Naive thymus-derived CD4-positive, alpha-beta T cell (primary cell): ENCODE measurements at regions not wholly inside any gene's neighbourhood (a gene's known extent, or its start where the extent isn't known, plus 50 kb on each side); places are given as distances from the start of the nearest gene placed in this dataset.

Source experiments
- ATAC-seq: fragments of 150-1000 bp; cut with Tn5 transposase; 2 replicates; pipeline ENCODE4 v1.10.0; 2021; ENCODE audit warnings: mild to moderate bottlenecking, moderate library complexity
- CTCF ChIA-PET: fragments of 350-600 bp; sonication (Branson Sonifier 250); formaldehyde crosslinking; loops from one replicate; lab custom pipeline; 2021; ENCODE audit warnings: antibody characterized with exemption; lab: Charles Lee
- POLR2A ChIA-PET: fragments of 350-600 bp; sonication (Branson Sonifier 250); formaldehyde crosslinking; loops from one replicate; lab custom pipeline; 2021; ENCODE audit warnings: antibody characterized with exemption, inconsistent platforms; lab: Charles Lee
- DNase-seq, 9 donors: peaks; one replicate each; pipeline versions ENCODE4 v3.0.0 to v3.0.0-alpha.2; 2020 to 2022; ENCODE audit warnings: mixed read lengths in 1 of 9
- H3K27ac ChIP-seq: one replicate; pipeline ENCODE4 v1.7.0; 2013; ENCODE audit warnings: mild to moderate bottlenecking, low read depth, low read length, moderate library complexity
- H3K27me3 ChIP-seq, 2 donors: one replicate each; pipeline ENCODE4 v1.7.0; 2013; ENCODE audit warnings: low read length in 2 of 2, mild to moderate bottlenecking in 2 of 2, moderate library complexity in 2 of 2; ENCODE audit not compliant: control insufficient read depth in 2 of 2, insufficient read depth in 2 of 2
- H3K36me3 ChIP-seq, 3 experiments: 1 replicate in 2 of 3; 2 replicates in 1 of 3; pipeline ENCODE4 v1.7.0; 2013; ENCODE audit warnings: low read length in 3 of 3, mild to moderate bottlenecking in 3 of 3, moderate library complexity in 1 of 3; ENCODE audit not compliant: insufficient read depth in 3 of 3, control insufficient read depth in 2 of 3
- H3K4me1 ChIP-seq, 2 donors: one replicate each; pipeline ENCODE4 v1.7.0; 2013; ENCODE audit warnings: low read length in 2 of 2, mild to moderate bottlenecking in 2 of 2, moderate library complexity in 1 of 2; ENCODE audit not compliant: control insufficient read depth in 2 of 2, insufficient read depth in 2 of 2
- H3K4me3 ChIP-seq: 2 replicates; pipeline ENCODE4 v1.7.0; 2013; ENCODE audit warnings: mild to moderate bottlenecking, low read length
- H3K9me3 ChIP-seq, 3 experiments: 1 replicate in 2 of 3; 2 replicates in 1 of 3; pipeline ENCODE4 v1.7.0; 2013; ENCODE audit warnings: low read length in 3 of 3; ENCODE audit not compliant: control insufficient read depth in 2 of 3
- H3K27ac Mint-ChIP-seq, 9 donors: one replicate each; pipeline ENCODE4 v1.8.0; 2020 to 2022; ENCODE audit warnings: mixed read lengths in 9 of 9, mild to moderate bottlenecking in 8 of 9, moderate library complexity in 5 of 9, inconsistent platforms in 2 of 9
- H3K27me3 Mint-ChIP-seq, 5 donors: one replicate each; pipeline ENCODE4 v1.8.0; 2021 to 2022; ENCODE audit warnings: mixed read lengths in 5 of 5, mild to moderate bottlenecking in 1 of 5
- H3K36me3 Mint-ChIP-seq, 5 donors: one replicate each; pipeline ENCODE4 v1.8.0; 2020 to 2022; ENCODE audit warnings: mixed read lengths in 5 of 5, mild to moderate bottlenecking in 3 of 5, inconsistent platforms in 1 of 5
- H3K4me1 Mint-ChIP-seq, 7 donors: one replicate each; pipeline ENCODE4 v1.8.0; 2020 to 2022; ENCODE audit warnings: mixed read lengths in 7 of 7, mild to moderate bottlenecking in 3 of 7, inconsistent platforms in 1 of 7
- H3K4me3 Mint-ChIP-seq, 10 donors: one replicate each; pipeline ENCODE4 v1.8.0; 2020 to 2022; ENCODE audit warnings: mild to moderate bottlenecking in 10 of 10, mixed read lengths in 10 of 10, moderate library complexity in 6 of 10, inconsistent platforms in 2 of 10
- H3K9me3 Mint-ChIP-seq, 11 donors: one replicate each; pipeline ENCODE4 v1.8.0; 2020 to 2022; ENCODE audit warnings: mixed read lengths in 11 of 11, mild to moderate bottlenecking in 4 of 11, inconsistent platforms in 1 of 11, moderate library complexity in 1 of 11
- intact Hi-C, 2 donors: fragments of 100-400 bp; cut with micrococcal nuclease; formaldehyde crosslinking; loops; one replicate each; pipeline ENCODE4 v1.15.1; 2023

DNA sequence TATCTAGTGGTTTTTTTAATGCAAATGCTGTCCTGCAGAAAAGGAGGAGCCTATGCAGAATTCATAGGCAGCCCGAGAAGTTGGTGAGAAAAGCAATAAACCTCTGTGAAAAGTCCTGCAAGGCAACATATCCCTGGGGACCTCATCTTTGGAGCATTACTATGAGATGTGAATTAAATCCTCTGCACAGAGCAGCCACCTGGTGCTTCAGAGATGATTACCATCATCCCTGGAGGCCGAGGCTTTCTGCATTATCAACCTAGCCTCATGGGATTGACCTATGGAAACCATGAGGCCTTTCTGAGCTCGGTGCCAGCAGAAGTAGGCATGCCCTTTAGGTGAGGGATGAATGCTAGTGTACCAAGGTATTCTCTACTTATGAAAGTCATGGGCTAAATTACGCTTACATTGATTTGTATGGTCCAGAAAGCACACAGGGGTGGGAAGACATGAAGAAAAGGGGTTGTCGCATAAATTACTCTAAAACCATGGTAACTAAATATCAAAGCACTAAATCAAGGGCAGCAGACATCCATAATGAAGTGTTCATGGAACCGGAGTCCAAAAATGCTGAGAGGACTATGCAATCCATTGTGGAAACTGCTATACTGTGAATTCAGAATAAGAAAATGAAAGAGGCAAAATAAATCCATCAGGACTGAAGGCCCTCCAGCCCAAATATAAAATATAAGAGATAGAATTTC lies 623.5 kb upstream of the DDX18 start:
- Mint-ChIP-seq H3K4me1 (no peaks in the 10 kb centered on the region), H3K27me3 (no peaks in the 10 kb centered on the region), H3K4me3 (no peak overlapping the region), H3K36me3 (no peaks in the 10 kb centered on the region), H3K9me3 (peaks cover 0 to 10% (median 4%) of the 10 kb centered on the region in 11 donors), H3K27ac (no peak overlapping the region)
- no peak for ATAC-seq
- ChIA-PET POLR2A (no interaction called here), CTCF (no interaction called here)
- Histone ChIP-seq H3K9me3 (no peaks in the 10 kb centered on the region), H3K4me3 (no peak overlapping the region), H3K27ac (no peak overlapping the region), H3K27me3 (no peaks in the 10 kb centered on the region), H3K4me1 (no peaks in the 10 kb centered on the region), H3K36me3 (no peaks in the 10 kb centered on the region)
- no peak for DNase-seq
- intact Hi-C loops: no loop called here

DNA sequence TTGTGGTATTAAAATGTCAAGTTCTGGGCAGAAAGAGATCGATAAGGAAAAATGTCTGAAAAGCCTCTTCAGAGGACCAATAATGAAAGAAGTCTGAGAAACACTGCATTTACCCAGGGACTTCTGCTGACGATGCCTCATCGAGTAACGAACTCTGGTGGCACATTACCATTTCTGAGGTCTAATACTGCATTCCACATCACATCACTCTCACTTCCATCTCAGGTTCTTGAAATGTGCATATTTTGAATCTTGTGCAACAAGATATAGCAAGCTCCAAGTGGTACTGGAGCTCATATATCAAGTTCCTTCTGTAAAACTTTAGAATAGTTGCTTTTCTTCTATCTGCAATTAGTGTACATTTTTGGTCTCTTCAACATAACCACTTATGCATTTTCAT lies 619.1 kb upstream of the DDX18 start:
- H3K4me3 Mint-ChIP-seq: no peak overlapping the region

DNA sequence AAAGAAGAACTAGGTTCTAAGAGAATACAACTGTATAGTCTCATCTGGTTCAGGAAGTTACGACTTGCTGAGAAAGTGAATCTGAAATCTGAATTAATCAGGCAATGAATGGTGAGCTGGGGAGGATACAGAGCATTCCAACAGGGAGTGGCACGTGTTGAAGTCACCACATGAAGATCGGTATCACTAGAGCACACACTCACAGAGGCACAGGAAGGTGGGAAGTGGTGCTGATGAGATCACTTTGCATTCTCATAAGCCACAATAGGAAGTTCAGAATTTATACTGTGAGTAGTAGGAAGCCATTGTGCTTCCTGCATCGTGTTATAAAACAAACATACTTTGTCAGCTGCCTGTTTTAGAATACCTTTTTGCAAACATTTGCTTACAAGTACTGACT lies 615.0 kb upstream of the DDX18 start:
- no peak for ATAC-seq
- H3K27ac Mint-ChIP-seq: no peak overlapping the region
- intact Hi-C loops: no loop called here
- H3K9me3 Mint-ChIP-seq: peaks cover 0 to 29% (median 14%) of the 10 kb centered on the region in 11 donors
- H3K27me3 Mint-ChIP-seq: no peaks in the 10 kb centered on the region
- Histone ChIP-seq H3K4me1 (no peaks in the 10 kb centered on the region), H3K4me3 (no peak overlapping the region), H3K27ac (no peak overlapping the region), H3K36me3 (no peaks in the 10 kb centered on the region), H3K27me3 (no peaks in the 10 kb centered on the region), H3K9me3 (no peaks in the 10 kb centered on the region)
- no peaks in the 10 kb centered on the region for H3K36me3 Mint-ChIP-seq
- no peak for DNase-seq
- POLR2A ChIA-PET: no interaction called here
- no peaks in the 10 kb centered on the region for H3K4me1 Mint-ChIP-seq
- CTCF ChIA-PET: no interaction called here
- H3K4me3 Mint-ChIP-seq: no peak overlapping the region

More for the DNA sequence above, 619.1 kb upstream of the DDX18 start:
- ATAC-seq (no peak), DNase-seq (no peak)
- H3K27me3 ChIP-seq: no peaks in the 10 kb centered on the region
- no peaks in the 10 kb centered on the region for H3K4me1 ChIP-seq
- H3K36me3 ChIP-seq: no peaks in the 10 kb centered on the region
- no peak overlapping the region for H3K27ac Mint-ChIP-seq
- H3K9me3 ChIP-seq: no peaks in the 10 kb centered on the region
- POLR2A ChIA-PET: no interaction called here
- CTCF ChIA-PET: no interaction called here
- H3K4me1 Mint-ChIP-seq: no peaks in the 10 kb centered on the region
- intact Hi-C loops: no loop called here
- peaks cover 0 to 16% (median 4%) of the 10 kb centered on the region in 11 donors for H3K9me3 Mint-ChIP-seq
- no peak overlapping the region for H3K27ac ChIP-seq
- H3K27me3 Mint-ChIP-seq: no peaks in the 10 kb centered on the region
- no peak overlapping the region for H3K4me3 ChIP-seq
- no peaks in the 10 kb centered on the region for H3K36me3 Mint-ChIP-seq

DNA sequence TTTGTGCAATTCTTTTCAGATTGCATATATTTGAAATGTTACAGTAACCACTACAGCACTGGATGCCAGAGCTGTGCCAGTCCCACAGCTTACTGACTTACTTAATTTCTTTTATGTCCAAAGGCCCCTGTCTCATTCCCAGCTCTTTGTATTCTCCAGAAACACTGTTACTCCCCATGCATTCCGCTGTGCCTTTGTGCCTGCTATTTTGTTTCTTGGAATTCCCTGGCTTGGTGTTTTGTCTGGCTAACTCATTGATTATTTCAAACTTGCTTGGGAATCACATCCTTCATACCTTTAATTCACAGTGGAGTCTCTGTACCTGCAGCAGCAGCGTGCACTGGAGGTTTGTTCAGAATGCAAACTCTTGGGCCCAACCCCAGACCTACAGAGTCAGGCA lies 601.9 kb upstream of the DDX18 start:
- H3K27ac Mint-ChIP-seq: no peak overlapping the region
- Histone ChIP-seq H3K36me3 (no peaks in the 10 kb centered on the region), H3K27me3 (no peaks in the 10 kb centered on the region), H3K4me1 (no peaks in the 10 kb centered on the region), H3K4me3 (no peak overlapping the region), H3K27ac (no peak overlapping the region), H3K9me3 (no peaks in the 10 kb centered on the region)
- intact Hi-C loops: no loop called here
- H3K4me3 Mint-ChIP-seq: no peak overlapping the region
- no peak for DNase-seq
- no peak for ATAC-seq
- ChIA-PET CTCF (no interaction called here), POLR2A (no interaction called here)
- peaks cover 0 to 25% (median 6%) of the 10 kb centered on the region in 11 donors for H3K9me3 Mint-ChIP-seq
- no peaks in the 10 kb centered on the region for H3K4me1 Mint-ChIP-seq
- no peaks in the 10 kb centered on the region for H3K27me3 Mint-ChIP-seq
- peaks cover 0 to 5% (median 0%) of the 10 kb centered on the region in 5 donors for H3K36me3 Mint-ChIP-seq

GRCh38 chr2:117217145-117217544 lies 597.3 kb upstream of the DDX18 start:
- H3K4me1 ChIP-seq: no peaks in the 10 kb centered on the region

DNA sequence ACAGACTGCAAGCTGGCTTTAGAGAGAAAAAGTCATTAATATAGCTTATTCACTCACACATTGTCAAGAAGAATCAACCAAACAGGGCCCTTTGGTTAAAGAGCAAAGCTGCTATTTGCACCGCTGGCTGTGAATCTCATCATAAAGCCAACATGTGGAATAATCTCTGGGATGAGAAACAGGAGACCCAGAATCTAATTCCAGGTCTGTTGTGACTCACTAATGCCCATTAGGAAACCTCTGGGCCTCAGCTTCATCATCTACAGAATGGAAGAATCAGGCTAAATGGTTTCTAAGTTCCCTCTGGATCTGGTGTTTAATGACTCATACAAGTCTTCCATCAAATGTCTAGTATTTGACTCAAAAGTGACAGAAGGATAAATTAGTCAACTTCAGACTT lies 591.7 kb upstream of the DDX18 start:
- no peaks in the 10 kb centered on the region for H3K27me3 Mint-ChIP-seq
- POLR2A ChIA-PET: no interaction called here
- intact Hi-C loops: no loop called here

More at GRCh38 chr2:117217145-117217544, 597.3 kb upstream of the DDX18 start:
- no peak for ATAC-seq
- peaks cover 0 to 5% (median 0%) of the 10 kb centered on the region in 5 donors for H3K36me3 Mint-ChIP-seq
- no peaks in the 10 kb centered on the region for H3K4me1 Mint-ChIP-seq
- DNase-seq: no peak
- Histone ChIP-seq H3K36me3 (no peaks in the 10 kb centered on the region), H3K4me3 (no peak overlapping the region), H3K27ac (no peak overlapping the region), H3K9me3 (no peaks in the 10 kb centered on the region), H3K27me3 (no peaks in the 10 kb centered on the region)
- H3K9me3 Mint-ChIP-seq: peaks cover 0 to 20% (median 8%) of the 10 kb centered on the region in 11 donors
- ChIA-PET POLR2A (no interaction called here), CTCF (no interaction called here)
- H3K27me3 Mint-ChIP-seq: no peaks in the 10 kb centered on the region
- no peak overlapping the region for H3K4me3 Mint-ChIP-seq
- intact Hi-C loops: no loop called here
- H3K27ac Mint-ChIP-seq: no peak overlapping the region

DNA sequence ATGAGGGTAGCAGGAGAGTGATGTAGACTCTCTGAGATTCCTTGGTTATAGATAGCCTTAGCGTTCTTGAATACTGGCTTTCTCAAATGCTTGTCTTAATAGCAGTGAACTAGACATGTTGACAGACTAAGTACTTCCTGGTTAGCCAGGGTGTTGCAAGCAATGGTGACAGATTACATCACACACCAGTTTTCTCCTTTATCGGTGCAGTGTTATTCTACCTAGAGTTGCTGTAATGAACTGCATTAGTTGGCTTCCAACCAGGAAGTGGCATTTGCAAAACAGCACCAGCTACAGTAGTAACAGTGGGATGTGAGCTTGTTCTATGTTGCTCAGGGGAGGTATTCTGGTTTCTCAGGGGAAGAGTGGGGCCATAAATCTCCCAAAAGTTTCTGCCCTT lies 582.2 kb upstream of the DDX18 start:
- no peak for ATAC-seq
- H3K36me3 Mint-ChIP-seq: no peaks in the 10 kb centered on the region
- Histone ChIP-seq H3K36me3 (no peaks in the 10 kb centered on the region), H3K27ac (no peak overlapping the region), H3K4me3 (no peak overlapping the region), H3K4me1 (no peaks in the 10 kb centered on the region), H3K9me3 (peaks cover 0 to 13% (median 0%) of the 10 kb centered on the region in 3 experiments), H3K27me3 (no peaks in the 10 kb centered on the region)
- H3K27me3 Mint-ChIP-seq: no peaks in the 10 kb centered on the region
- H3K4me1 Mint-ChIP-seq: peaks cover 0 to 1% (median 0%) of the 10 kb centered on the region in 7 donors
- POLR2A ChIA-PET: no interaction called here
- DNase-seq: no peak
- H3K9me3 Mint-ChIP-seq: peaks cover 6 to 51% (median 32%) of the 10 kb centered on the region in 11 donors
- no peak overlapping the region for H3K4me3 Mint-ChIP-seq
- CTCF ChIA-PET: no interaction called here
- no peak overlapping the region for H3K27ac Mint-ChIP-seq
- intact Hi-C loops: no loop called here

More for the DNA sequence above, 591.7 kb upstream of the DDX18 start:
- H3K4me1 ChIP-seq: no peaks in the 10 kb centered on the region
- H3K9me3 Mint-ChIP-seq: peaks cover 0 to 27% (median 14%) of the 10 kb centered on the region in 11 donors
- ATAC-seq (no peak), DNase-seq (no peak)
- no peak overlapping the region for H3K27ac ChIP-seq
- no peaks in the 10 kb centered on the region for H3K36me3 ChIP-seq
- CTCF ChIA-PET: no interaction called here
- no peak overlapping the region for H3K27ac Mint-ChIP-seq
- no peaks in the 10 kb centered on the region for H3K36me3 Mint-ChIP-seq
- H3K4me3 Mint-ChIP-seq: no peak overlapping the region
- H3K27me3 ChIP-seq: no peaks in the 10 kb centered on the region
- no peaks in the 10 kb centered on the region for H3K4me1 Mint-ChIP-seq
- H3K4me3 ChIP-seq: no peak overlapping the region
- H3K9me3 ChIP-seq: no peaks in the 10 kb centered on the region
